HG03520 (cell line): ENCODE measurements at regions not wholly inside any gene's neighbourhood (a gene's known extent, or its start where the extent isn't known, plus 50 kb on each side); places are given as distances from the start of the nearest gene placed in this dataset.

ENCODE experiments used
- ATAC-seq: cut with Tn5 transposase; IDR thresholded peaks from one replicate; pipeline ENCODE4 v1.9.1; 2021; ENCODE audit warnings: mild to moderate bottlenecking, moderate library complexity; ENCODE audit not compliant: unreplicated experiment

GRCh38 chr4:125677665-125678307 lies 363.0 kb downstream of the FAT4 start:
- no peak for ATAC-seq

DNA sequence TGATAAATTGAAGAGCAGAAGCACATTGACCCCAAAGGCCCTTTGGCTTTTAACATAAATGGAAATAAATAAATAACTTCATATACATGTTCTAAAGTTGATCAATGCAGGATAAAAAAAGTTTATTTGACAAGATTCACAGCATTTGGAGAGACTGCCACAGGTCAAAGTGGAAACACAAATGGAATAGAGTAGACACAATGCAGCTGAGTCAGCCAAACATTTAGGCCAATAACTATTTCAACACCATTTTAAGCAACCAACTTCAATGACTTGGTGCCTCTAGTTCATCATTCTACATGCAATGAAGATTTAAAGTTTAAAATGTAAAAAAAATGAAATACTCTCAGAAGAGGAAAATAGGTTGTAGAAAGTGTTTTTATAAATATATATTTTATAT lies 365.2 kb downstream of the FAT4 start:
- ATAC-seq = no peak

DNA sequence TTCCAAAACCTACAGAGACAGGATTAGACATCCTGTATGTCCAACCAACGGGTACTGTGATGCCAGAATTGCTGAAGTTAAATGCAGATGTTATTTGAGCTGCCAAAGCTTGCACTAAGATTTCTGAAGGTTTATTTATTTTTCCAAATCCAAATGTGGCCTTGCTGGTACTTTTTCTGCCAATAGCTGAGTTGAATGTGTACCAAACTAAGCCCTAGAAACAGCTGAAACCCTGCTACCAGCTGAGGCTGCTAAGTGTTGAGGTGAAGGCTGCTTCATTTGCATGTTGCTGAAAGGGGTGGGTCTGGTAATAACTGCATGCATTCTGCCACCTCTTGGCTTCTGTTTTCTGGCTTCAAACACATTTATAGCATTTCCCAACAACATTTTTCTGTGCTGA lies 366.5 kb downstream of the FAT4 start:
- ATAC-seq = no peak

- ATAC-seq = no peak
These were observed 368.0 kb downstream of the FAT4 start for GRCh38 chr4:125682730-125683129.

- no peak for ATAC-seq
These were observed 374.1 kb downstream of the FAT4 start for GRCh38 chr4:125688841-125689240.

DNA sequence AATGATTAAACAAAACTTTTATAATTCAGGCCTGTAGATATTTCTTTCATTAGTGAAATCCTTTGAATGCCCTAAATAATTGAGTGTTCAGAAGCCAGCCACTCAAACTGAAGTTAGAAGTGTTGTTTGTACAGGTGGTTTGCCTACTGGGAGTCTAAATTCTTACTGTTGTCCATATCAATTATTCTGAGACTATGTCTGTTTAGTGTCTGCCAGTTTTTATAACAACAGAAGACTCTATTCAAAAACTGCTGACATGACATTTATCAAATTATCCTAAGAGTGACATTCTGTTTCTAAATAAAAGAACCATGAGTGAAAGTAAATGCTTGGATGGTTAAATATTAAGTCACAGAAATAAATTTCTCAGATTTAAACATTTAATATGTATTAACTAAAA lies 375.1 kb downstream of the FAT4 start:
- no peak for ATAC-seq

GRCh38 chr4:125693228-125693627 lies 378.5 kb downstream of the FAT4 start:
- ATAC-seq = no peak

DNA sequence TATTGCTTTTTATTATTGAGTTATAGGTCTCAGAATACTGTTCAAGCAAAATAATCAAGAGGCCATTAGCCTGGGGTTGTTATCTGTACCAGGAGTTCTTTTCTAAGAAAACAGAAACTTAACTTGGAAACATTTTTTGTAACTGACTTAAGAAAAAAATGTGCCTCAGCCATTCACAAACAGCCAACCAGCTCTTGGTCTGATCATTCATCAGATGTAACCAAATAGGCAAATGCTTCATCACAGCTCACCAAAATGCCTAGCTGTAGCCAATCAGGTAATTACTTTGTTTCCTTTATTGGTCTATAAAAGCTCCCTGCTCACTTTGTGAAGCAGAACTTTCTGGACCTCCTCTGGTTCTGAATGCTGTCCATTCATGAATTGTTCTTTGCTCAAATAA lies 387.7 kb downstream of the FAT4 start:
- ATAC-seq = no peak

DNA sequence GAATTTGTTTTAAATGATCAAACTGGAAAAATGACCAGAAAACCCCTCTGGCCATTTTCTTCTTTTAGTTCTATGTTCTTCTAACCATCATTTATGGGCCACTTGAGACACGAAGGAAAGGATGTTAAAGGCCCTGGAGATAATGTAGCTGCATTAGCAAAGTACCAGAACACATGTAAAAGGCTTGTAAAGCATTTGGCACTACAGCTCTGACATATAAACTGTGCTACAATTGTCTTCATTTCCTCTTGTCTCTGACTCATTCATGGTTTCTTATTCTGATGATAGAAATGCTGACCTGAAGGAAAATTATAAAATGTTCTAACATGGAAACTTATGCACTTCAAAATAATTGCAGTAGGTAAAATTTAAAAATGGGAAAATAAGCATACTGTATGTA lies 388.7 kb downstream of the FAT4 start:
- ATAC-seq = no peak

- ATAC-seq = no peak
These were observed 390.0 kb downstream of the FAT4 start for GRCh38 chr4:125704726-125705125.

DNA sequence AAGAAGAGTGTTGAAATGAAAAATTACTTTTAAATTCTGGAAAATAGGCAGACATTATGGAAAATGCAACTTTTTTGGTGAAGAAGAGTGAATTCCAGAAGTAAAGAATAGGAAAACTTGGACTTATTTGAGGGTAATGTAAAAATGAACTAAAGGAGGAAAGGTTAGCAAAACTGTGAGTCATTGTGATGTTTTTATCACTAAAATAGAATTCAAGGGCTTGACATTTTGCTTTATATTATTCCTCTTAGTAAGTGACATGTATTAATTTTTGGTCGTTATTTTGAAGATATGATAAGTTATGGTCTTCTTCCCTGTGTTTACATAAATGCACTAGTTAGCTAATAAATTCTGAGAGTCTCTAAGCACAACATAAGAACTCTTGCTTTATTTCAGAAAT lies 390.9 kb downstream of the FAT4 start:
- ATAC-seq = no peak

- no peak for ATAC-seq
These were observed 392.6 kb downstream of the FAT4 start for GRCh38 chr4:125707397-125707796.

- no peak for ATAC-seq
These were observed 396.0 kb downstream of the FAT4 start for GRCh38 chr4:125710766-125711165.

DNA sequence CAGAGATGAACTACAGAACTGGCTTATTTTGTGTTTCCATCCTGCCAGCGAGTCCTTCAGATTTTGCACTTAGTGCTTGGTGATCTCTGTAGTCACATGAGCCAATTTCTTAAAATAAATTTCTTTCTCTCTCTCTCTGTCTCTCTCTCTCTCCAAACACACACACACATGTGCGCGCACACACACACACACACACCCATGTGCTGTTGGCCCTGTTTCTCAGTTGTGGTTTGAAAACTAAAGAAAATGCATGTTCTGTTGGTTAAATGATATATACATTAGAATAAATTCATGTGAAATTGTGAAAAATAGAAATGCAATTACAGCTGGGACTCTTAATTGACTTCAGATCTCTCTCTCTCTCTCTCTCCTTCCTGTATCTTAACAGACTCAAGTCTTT lies 399.3 kb downstream of the FAT4 start:
- no peak for ATAC-seq

- no peak for ATAC-seq
These were observed 400.1 kb downstream of the FAT4 start for GRCh38 chr4:125714845-125715244.

DNA sequence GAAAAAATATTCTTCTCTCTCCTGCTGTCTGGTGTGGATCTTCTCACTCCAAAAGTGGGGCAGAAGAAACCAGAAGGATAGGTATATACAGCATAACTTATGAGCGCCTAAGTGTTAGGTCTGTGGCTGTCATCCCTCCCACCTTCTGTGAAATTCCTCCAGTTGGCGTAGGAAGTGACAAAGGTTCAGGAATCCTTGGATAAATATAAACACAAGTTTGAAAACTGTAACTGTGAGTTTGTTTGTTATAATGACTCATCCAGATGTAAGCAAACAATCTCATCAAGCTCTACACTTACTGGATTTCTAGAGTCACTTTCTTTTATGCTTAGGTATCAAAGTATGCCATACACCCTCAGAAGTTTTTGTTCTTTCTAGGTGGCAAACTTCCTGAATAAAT lies 405.2 kb downstream of the FAT4 start:
- no peak for ATAC-seq

GRCh38 chr4:125722009-125722408 lies 407.3 kb downstream of the FAT4 start:
- no peak for ATAC-seq

DNA sequence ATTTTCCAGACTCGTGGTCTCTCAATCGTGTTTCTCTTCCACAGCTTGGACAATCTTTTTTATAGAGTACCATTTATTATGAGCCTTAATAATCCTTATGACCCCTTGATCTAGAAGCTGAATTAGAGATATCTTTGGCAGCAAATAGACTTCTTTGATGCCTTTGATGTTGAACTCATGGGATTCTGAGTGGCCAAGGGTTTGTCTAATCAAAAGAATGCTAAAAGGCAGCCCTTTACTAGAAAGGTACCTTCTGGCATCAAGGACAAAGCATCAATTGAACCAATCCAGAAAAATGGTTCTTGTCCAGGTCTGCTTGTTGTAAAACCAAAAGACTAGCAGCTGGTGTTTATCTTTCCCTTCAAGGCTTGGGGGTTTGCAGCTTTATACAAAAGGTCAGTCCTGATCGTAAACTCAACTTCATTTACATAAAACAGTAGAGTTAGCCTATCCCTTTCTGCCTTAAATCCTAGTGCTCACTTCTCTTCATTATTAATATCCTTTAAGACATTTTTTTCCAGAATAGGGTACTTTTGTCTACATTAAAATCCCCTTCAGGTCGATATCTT lies 411.3 kb downstream of the FAT4 start:
- ATAC-seq = no peak

- no peak for ATAC-seq
These were observed 413.2 kb downstream of the FAT4 start for GRCh38 chr4:125727931-125728330.

DNA sequence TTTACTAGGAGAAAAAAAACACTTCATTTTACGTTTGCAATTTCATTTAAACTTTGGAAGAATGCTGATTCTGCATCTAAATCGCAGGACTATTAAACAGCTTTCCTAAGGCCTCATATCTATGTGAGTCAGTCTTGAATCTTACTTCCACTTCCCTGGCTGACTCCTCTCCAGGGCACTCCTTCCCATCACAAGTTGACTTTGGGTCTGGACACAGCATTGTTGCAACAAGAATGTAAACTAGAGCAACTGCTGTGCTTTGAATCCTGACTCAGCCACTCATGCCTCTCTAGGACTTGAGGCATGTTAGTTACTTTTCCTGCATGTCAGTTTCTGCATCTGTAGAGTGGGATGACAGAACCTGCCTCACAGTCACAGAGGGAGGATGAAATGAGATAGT lies 413.8 kb downstream of the FAT4 start:
- no peak for ATAC-seq

DNA sequence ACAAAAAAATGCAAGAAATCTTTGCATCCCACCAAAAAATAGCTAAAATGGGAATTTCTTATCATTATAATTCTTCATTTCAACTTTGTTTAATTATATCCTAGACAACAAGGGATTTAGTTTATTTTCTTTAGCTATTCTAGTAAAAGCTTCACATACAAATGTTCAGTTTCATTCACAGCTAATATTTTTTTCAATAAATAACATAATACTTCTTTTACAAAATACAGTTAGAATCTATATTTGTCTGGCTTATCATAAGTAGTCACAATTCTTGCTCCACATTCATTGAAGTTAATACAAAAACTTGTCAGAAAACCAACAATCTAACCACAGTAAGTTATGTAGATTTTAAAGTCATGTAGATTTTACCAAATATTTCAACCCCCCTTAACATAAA lies 414.4 kb downstream of the FAT4 start:
- no peak for ATAC-seq

GRCh38 chr4:125732632-125733031 lies 417.9 kb downstream of the FAT4 start:
- ATAC-seq = no peak

- no peak for ATAC-seq
These were observed 419.7 kb downstream of the FAT4 start for GRCh38 chr4:125734504-125734903.
